Bone marrow (tissue), 2 donors: ENCODE measurements at regions not wholly inside any gene's neighbourhood (a gene's known extent, or its start where the extent isn't known, plus 50 kb on each side); places are given as distances from the start of the nearest gene placed in this dataset.

ENCODE experiments used
- DNase-seq, 2 donors: peaks; one replicate each; lab custom pipeline; 2025; lab: John Stamatoyannopoulos, UW

- no peak for DNase-seq
Measured at GRCh38 chr18:70671889-70672565, 383.2 kb downstream of the SOCS6 start.

GRCh38 chr18:70666936-70667335 is 378.1 kb downstream of the SOCS6 start:
- DNase-seq = no peak

- DNase-seq = no peak
Measured at GRCh38 chr18:70663141-70663540, 374.3 kb downstream of the SOCS6 start.

- DNase-seq = no peak
Measured at GRCh38 chr18:70662588-70662987, 373.7 kb downstream of the SOCS6 start.

- peak in 1 of 2 donors; percentile 30 for DNase-seq
Measured at GRCh38 chr18:70659036-70659925, 370.4 kb downstream of the SOCS6 start.

- DNase-seq = no peak
Measured at GRCh38 chr18:70653671-70654070, 364.8 kb downstream of the SOCS6 start.

- no peak for DNase-seq
Measured at GRCh38 chr18:70650878-70651277, 362.0 kb downstream of the SOCS6 start.

GRCh38 chr18:70649683-70650082 is 360.8 kb downstream of the SOCS6 start:
- DNase-seq = no peak

- no peak for DNase-seq
Measured at GRCh38 chr18:70645971-70646370, 357.1 kb downstream of the SOCS6 start.

- no peak for DNase-seq
Measured at GRCh38 chr18:70643812-70644211, 355.0 kb downstream of the SOCS6 start.

GRCh38 chr18:70641156-70641775 is 352.4 kb downstream of the SOCS6 start:
- DNase-seq = no peak

GRCh38 chr18:70640336-70640887 is 351.6 kb downstream of the SOCS6 start:
- DNase-seq = no peak

GRCh38 chr18:70636991-70637390 is 348.1 kb downstream of the SOCS6 start:
- no peak for DNase-seq

GRCh38 chr18:70634576-70635147 is 345.8 kb downstream of the SOCS6 start:
- no peak for DNase-seq

GRCh38 chr18:70627182-70627802 is 338.4 kb downstream of the SOCS6 start:
- no peak for DNase-seq

GRCh38 chr18:70622622-70623419 is 334.0 kb downstream of the SOCS6 start:
- no peak for DNase-seq

- DNase-seq = peak in 1 of 2 donors; percentile 62
Measured at GRCh38 chr18:70621710-70622109, 332.9 kb downstream of the SOCS6 start.

- DNase-seq = no peak
Measured at GRCh38 chr18:70620837-70621612, 332.2 kb downstream of the SOCS6 start.

GRCh38 chr18:70617020-70617763 is 328.3 kb downstream of the SOCS6 start:
- no peak for DNase-seq
